Medulla oblongata (tissue), 1 donor: ENCODE measurements at regions not wholly inside any gene's neighbourhood (a gene's known extent, or its start where the extent isn't known, plus 50 kb on each side); places are given as distances from the start of the nearest gene placed in this dataset.

Experiments used
- DNase-seq: peaks from one replicate; pipeline ENCODE4 v3.0.0-alpha.2; 2015; ENCODE audit errors: extremely low spot score

GRCh38 chr4:35933901-35934300, 310.4 kb downstream of the ARAP2 start:
- no peak for DNase-seq

GRCh38 chr4:35934320-35934981, 309.9 kb downstream of the ARAP2 start:
- peak; percentile 69 for DNase-seq

- peak; percentile 19 for DNase-seq
These were observed 305.4 kb downstream of the ARAP2 start for GRCh38 chr4:35938936-35939335.

- no peak for DNase-seq
These were observed 304.6 kb downstream of the ARAP2 start for GRCh38 chr4:35939751-35940150.

- DNase-seq = no peak
These were observed 302.2 kb downstream of the ARAP2 start for GRCh38 chr4:35942092-35942491.

- DNase-seq = no peak
These were observed 300.7 kb downstream of the ARAP2 start for GRCh38 chr4:35943606-35944005.

GRCh38 chr4:35948171-35948570, 296.1 kb downstream of the ARAP2 start:
- DNase-seq = no peak

- DNase-seq = no peak
These were observed 293.9 kb downstream of the ARAP2 start for GRCh38 chr4:35950442-35950841.

GRCh38 chr4:35952751-35953150, 291.6 kb downstream of the ARAP2 start:
- no peak for DNase-seq

- DNase-seq = no peak
These were observed 280.9 kb downstream of the ARAP2 start for GRCh38 chr4:35963383-35963782.

GRCh38 chr4:35963974-35964515, 280.3 kb downstream of the ARAP2 start:
- DNase-seq = no peak

- DNase-seq = no peak
These were observed 279.0 kb downstream of the ARAP2 start for GRCh38 chr4:35965300-35965699.

- no peak for DNase-seq
These were observed 277.7 kb downstream of the ARAP2 start for GRCh38 chr4:35966566-35966965.

GRCh38 chr4:35970366-35970960, 273.9 kb downstream of the ARAP2 start:
- no peak for DNase-seq

GRCh38 chr4:35972814-35973213, 271.5 kb downstream of the ARAP2 start:
- DNase-seq = no peak

- no peak for DNase-seq
These were observed 268.5 kb downstream of the ARAP2 start for GRCh38 chr4:35975617-35976355.

- DNase-seq = no peak
These were observed 265.8 kb downstream of the ARAP2 start for GRCh38 chr4:35978551-35978950.

GRCh38 chr4:35982318-35982717, 262.0 kb downstream of the ARAP2 start:
- DNase-seq = no peak

- DNase-seq = no peak
These were observed 257.8 kb downstream of the ARAP2 start for GRCh38 chr4:35986537-35986936.

- no peak for DNase-seq
These were observed 250.7 kb downstream of the ARAP2 start for GRCh38 chr4:35993606-35994005.

- DNase-seq = no peak
These were observed 243.3 kb downstream of the ARAP2 start for GRCh38 chr4:36000941-36001557.

- no peak for DNase-seq
These were observed 241.3 kb downstream of the ARAP2 start for GRCh38 chr4:36003051-36003450.
